Hematopoietic multipotent progenitor cell (in vitro differentiated cells): ENCODE measurements at regions not wholly inside any gene's neighbourhood (a gene's known extent, or its start where the extent isn't known, plus 50 kb on each side); places are given as distances from the start of the nearest gene placed in this dataset.
"Not testable (repeated sequence)": the region's sequence is repeated elsewhere in the genome, so short reads cannot be mapped to it uniquely, and the experiment has no call there.

Experiments used
- DNase-seq, 3 donors: peaks; one replicate each; pipeline ENCODE4 v3.0.0-alpha.2; 2011 to 2015; ENCODE audit warnings: low read depth in 2 of 3, low spot score in 2 of 3

DNA sequence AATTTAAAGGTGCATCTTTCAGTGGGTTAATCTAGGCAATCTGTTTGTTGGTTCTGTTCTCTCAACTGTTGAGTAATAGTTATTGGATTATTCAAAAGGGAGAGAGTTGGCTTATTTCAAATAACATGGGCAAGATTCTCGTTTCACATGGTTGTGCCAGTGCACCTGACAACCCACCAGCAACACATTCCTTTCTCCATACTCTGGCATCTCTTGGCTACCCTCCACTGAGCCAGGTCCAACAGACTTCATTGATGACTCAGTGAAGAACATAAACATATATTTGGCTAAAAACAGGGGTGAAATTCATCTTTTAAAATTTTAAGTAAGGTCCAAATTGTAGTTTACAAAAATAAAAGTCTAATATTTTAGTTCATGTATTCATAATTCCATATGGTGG lies 967.2 kb downstream of the RPA4 start:
- no peak for DNase-seq

DNA sequence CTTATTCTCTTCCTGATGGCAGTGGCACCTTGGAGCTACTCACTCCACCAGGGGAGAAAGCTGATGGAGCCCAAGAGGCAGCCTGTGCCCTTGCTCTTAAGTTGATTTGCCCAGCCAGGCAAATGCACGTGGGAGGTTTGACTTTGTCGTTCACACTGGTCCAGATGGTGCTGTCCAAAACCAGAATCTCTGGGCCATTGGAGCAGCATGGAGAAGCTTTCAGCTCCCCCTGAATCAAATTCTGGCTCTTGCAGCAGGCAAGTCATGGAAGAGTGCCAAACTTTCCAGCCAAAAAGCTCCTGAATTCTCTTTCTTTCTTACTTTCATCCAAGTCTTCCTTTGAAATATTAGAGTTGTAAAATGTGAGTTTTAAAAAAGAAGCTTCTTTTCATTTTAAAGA lies 970.4 kb downstream of the RPA4 start:
- DNase-seq, result no peak

DNA sequence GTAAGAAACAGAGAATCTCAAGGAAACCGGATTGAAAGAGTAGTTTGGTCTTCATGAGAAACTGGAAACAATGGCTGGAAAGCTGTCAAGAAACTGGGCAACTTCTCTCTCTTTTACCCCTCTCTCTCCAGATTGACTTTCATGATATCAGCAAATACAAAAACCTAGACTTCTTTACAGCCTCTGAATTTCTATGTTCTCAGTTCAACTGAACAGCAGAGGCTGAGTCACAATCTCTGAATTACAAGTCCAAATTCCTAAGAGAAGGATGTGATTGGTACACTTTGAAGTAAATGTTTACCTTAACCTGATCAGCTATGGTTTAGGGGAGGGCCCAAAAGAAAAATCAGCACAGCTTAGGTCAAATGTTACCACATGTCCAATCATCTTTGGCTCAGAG lies 974.9 kb downstream of the RPA4 start:
- no peak for DNase-seq

DNA sequence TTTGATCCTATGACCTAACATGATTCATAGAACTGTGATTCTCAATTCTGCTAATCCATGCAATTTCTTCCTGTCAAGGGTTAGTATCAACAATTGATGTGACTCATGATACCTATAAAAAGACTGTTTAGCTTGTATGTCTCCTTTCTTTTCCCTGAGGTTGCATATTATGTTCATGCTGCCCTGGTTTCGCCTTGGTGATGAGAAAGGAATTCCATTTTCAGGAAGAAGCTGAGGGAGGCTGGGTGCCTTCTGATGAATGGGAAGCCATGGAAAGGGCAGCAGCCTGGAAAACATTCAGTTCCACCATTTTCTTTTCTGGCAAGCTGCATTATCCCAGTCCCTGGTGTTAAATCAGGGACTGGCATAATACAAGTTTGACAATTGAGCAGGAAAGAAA lies 976.5 kb downstream of the RPA4 start:
- no peak for DNase-seq

DNA sequence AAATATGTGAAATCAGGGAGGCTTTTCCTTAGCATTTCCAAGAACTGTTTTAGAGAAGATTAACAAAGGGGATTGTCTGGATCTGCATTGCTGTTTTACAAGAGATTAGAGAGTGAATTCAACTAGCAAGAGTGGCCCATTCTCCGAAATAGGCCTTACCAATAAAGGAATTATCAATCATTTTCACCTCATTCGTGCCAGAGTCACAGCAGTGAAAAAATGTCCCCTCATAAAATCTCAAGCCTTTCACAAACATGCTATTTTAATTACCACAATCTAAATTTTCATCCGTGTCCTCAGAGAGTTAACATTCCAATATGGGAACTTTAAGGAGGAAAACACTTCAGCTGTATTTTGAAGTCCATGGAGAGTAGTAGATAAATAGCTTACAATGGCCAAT lies 979.6 kb downstream of the RPA4 start:
- DNase-seq, result no peak

DNA sequence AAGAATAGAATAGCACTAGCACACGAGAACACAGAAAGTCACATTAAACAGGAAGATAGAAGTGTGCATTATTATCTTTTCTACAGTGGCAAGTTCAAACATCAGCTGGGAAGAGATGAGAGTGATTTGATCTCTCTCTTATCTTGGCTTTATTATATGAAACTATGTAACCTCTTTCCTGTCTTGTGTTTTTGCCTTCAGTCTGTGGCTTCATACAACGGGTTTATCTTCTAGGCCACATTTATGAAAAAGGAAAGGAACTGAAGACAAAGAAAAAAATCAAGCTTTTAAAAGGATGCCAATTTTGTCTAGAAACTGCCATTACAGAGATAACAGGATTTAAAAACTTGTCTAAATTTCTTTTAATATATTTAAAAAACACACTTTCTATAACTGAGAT lies 983.6 kb downstream of the RPA4 start:
- peak in 1 of 3 donors; percentile 56 for DNase-seq

DNA sequence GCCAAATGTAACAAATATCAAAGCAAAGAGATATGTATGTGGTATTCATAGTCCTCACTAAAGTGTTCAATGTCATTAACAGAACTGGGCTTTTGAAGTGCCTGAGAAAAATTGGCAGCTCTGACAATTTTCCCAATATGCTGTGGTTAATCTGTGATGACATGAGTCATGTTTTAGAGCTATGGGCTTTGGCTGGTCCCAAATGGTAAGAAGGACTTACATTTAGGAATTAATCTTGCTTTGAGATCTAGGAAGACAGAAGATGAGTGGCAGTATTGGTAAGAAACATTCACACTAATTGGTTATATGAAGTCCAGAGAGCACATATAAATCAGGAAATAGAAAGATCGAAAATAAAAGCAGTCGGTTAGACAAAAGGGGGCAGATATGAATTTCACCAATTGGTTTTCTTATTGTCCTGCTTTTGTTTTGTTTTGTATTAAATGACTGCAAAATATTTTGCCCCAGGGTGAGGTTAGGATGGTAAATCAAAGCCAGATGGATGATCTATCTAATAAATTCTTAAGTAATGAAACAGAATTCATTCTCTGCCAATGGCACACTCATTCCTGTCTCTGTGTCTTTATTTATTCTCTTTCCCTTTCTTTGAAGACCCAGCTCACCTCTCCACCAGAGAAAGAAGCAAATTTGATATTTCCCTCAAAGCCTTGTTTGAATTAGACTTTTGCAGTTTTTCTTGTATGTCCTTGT lies 993.1 kb downstream of the RPA4 start:
- DNase-seq, result no peak

DNA sequence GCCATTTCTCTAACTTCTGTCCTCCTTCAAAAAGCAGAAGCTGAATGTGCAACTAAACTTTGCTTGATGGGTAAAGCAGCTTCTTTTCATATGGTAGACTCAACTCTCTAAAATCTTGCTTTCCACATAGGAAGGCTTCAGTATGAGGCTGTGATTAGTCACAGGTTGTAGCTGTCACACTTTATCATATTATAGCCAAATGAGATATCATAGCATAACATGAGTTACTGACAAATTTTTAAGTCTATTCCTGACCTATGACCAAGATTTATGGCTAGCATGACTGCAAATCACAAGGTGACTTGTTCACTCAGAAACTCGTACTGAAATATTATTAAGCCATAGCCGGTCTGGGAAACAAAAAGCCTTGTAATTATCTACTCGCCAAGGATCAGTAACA lies 998.6 kb downstream of the RPA4 start:
- no peak for DNase-seq

DNA sequence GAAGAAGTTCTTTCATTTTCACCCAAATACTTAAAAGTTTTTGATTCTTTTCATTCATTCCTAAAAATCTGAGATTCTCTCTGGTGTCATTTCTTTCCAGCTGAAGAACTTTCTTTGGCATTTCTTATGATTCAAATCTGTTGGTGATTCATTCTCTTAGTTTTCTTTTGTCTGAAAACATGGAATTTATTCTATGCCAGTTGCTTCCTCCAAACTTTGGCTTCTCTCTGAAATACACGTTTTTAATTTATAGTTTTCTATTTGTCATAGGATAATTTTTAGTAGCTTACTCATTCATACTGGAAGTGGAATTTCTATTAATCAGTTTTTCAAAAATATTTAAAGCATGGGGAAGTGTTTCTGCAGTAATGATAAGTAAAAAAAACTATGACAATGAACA lies 1012.0 kb downstream of the RPA4 start:
- no peak for DNase-seq

DNA sequence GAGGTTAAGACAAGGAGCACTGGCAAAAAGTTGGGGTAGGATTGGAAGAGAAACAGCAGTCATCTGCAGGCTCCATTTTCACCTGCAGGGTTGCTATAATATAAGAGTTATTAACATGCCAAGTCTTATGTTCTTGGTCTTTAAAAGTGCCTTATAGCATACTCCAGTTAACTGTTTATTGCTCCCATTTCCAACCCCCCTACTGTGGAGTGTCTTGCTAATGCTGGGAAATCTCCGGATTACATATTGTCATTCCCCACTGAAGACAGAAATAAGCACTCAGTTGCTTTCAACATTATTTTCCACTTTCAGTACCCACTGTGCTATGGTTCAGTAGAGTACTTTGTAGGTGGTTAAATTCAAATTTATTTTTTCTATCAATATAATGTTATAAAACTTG lies 1014.3 kb downstream of the RPA4 start:
- no peak for DNase-seq

DNA sequence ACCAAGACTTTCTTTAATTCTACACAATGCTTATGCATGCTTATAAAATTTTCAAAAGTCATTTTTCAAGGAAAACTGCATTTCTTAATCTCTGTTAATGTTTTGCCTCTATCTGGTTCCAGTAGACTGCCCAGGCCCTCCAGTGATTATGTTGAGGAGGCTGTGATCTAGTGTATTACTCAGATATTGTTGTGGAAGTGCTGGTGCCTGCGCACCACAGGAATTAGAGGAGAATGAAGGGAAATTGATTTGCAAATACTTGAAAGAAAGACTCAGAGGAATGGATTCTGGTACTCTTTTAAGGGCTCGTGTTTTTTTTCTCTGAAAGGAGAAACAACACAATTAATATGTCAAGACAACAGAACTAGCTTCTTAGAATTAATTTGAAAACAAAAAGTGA lies 1015.1 kb downstream of the RPA4 start:
- DNase-seq, result no peak

DNA sequence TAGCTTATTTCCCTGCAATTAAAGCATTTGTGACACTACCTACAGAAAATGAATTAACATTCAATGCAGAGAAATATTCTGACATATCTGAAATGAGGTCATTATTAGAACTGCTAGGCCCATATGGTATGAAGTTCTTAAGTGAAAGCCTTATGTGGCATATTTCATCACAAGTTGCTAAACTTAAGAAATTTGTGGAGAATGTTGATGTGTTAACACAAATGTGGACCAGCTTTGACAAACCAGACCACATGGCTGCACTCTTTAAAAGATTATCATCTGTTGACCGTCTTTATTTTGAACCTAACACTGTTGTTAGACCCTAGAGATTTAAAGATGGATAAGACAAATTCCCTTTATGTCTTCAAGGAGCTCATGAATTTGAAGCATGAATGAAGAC lies 1024.1 kb downstream of the RPA4 start:
- no peak for DNase-seq

DNA sequence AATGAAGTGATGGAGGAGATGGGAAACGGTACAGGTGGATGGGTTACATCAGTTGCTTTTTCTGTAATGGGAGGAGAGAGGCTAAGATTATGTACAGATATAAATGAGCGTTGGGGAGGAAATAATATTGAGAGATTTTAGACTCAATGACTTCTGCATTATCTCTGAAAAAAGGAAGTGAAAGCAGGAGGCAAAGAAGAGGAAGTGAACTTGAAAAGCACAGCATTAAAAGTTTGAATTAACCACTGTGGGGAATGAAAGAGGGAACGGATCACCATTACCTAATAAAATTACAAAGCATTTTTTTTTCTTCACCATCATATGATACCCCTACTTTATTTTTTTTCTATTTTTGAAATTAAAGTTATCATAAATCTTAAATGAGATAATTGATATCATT lies 1025.5 kb downstream of the RPA4 start:
- peak in 1 of 3 donors; percentile 33 for DNase-seq

DNA sequence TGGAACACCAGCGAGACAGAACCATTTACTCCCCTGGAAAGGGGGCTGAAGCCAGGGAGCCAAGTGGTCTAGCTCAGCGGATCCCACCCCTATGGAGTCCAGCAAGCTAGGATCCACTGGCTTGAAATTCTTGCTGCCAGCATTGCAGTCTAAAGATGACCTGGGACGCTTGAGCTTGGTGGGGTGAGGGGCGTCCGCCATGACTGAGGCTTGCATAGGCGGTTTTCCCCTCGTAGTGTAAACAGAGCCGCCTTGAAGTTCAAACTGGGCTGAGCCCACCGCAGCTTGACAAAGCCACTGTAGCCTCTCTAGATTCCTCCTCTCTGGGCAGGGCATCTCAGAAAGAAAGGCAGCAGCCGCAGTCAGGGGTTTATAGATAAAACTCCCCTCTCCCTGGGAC lies 1031.7 kb downstream of the RPA4 start:
- not testable (repeated sequence) for DNase-seq

DNA sequence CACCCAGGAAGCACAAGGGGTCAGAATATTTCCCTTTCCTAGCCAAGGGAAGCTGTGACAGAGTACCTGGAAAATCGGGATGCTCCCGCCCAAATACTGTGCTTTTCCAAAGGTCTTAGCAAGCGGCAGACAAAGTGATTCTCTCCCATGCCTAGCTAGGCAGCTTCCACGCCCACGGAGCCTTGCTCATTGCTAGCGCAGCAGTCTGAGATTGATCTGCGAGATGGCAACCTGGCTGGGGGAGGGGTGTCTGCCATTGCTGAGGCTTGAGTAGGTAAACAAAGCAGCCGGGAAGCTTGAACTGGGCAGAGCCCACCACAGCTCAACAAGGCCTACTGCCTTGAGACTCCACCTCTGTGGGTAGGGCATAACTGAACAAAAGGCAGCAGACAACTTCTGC lies 1037.5 kb downstream of the RPA4 start:
- not testable (repeated sequence) for DNase-seq

DNA sequence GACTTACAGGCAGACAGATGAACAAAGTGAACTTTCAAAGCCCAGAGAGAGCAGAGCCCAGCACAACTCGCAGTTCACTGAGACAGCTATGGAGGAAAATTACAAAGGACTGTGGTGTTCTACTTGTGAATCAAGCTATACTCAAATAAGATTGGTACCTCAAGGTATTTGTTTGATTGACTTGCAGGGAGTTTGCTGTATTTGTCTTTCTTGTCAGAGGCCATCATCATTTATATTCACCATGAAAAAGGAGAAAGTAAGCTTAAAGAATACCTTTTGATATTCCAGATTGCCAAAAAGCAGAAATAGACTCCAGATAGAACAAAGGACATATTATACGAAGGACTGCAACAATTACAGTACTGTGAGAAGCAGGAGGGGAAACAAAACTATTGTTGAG lies 1047.9 kb downstream of the RPA4 start:
- DNase-seq, result no peak

DNA sequence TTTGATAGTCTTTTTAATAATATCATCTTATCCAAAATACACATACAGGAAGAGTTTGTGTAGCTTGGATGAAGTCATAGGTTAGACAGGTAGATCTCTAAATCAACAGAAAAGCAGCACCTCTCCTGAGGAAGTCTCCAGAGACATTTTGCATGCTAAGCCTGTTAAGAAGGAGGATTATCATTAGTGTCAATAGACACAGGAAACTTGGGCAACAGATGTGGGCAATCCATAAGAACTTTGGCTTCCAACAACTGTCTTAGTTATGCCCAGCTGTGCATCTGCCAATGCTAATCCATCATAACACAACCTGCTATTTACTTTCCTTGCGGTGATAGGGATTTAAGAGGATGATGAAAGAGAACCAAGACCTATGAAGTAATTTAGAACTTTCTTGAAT lies 1052.6 kb downstream of the RPA4 start:
- no peak for DNase-seq

DNA sequence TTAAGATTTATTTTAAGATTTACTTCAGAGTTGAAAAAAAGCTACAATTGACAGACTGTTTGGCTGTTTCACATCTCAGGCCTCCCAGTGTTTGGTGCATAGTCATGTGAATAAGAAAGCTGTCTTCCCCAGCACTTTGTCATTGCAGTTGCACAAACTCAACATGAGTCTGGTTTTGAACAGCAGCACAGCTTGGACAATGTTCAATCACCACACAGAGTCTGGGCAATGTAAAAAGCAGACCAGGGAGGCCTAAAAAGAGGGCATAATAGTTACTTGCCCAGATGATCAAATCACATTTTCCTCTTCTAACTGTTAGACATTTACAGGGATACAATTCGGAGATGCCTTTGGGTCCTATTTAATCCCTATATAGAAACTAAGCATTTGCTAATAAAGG lies 1055.0 kb downstream of the RPA4 start:
- DNase-seq, result no peak

DNA sequence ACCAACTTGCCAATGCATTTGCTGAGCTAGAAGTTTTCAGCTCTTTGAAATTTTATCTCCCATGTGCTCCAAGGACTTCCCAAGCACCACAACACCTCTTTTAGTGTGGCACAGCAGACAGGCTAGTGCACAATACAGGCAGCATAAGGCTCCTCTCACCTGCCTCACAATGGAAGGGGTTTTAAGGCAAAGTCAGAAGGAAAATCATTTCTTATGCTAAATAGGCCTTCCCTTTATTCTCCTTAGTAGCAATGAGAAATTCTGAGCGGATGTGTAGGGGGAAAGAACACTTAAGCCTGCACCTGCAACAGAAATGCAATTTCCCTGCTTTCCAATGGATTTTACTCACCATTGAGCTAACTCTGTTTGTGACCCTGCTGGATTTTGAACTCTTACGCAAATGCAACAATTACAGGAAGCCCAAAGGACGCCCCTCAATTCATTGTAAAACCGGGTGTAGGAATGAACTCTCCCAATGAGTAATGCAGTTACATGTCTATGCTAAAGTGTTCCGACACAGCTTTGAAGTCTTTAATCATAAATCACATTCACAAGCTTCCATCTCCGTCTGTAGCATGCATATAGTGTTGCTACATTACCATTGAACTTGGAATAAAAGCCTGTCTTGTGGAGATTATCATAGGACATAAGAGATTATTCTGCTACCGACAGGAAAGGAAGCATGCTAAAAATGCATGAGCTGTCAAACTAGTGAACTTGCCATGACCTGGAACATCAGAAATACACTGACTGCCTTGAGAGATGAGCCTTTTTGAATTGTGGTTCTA lies 1084.9 kb downstream of the RPA4 start:
- DNase-seq, result no peak

DNA sequence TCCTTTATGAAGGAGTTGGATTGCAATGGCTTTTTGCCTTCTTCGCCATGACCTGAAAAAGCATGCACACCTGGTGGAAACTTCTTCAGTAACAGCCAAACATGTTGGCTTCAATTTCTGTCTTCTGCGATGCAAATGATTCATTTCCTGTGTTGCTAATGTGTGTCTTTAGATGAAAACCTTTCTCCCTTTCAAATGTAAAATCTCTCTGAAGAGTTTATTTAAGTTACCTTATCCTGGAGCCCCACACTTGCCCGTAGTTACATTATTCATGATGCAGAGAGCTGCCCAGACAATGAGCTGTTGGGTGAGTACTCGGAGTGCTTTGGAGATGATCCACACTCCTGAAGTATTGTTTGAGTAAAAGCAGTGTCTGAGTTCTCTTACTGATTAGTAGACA lies 1100.9 kb downstream of the RPA4 start:
- no peak for DNase-seq

DNA sequence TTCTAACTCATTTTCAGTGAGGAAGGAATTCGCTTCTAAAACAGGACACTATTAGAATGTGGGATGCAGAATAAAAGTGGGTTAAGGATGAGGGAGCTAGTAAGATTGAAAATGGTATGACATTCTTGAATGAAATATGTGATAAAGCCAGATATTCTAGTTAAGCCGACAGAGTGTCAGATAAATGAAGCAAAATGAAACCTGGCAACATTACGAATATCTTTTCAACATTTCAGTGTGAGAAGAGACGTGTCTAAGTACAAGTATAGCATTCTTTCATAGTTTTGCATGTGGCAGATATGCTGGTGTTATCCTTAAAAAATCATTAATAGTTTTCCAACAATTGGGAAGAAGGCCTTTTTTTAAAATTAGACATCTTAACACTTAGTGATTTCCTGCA lies 1101.4 kb downstream of the RPA4 start:
- DNase-seq, result no peak

DNA sequence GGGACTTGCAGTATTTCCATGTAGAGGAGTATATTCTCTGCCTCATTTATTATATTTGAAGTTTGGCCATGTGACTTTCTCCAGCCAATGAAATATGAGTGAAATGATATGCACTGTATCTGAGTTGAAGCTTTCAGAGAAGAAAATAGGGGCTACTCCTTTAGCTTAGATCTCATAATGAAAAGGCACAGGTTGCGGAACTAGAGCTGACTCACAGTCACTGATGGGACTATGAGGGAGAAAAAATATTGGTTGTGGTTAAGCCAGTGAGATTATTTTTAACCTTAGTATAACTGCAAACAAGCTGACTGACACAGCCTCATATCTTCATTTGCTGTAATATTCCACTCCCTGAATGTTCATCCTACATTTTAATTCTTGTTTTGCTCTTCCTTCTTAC lies 1104.3 kb downstream of the RPA4 start:
- no peak for DNase-seq

DNA sequence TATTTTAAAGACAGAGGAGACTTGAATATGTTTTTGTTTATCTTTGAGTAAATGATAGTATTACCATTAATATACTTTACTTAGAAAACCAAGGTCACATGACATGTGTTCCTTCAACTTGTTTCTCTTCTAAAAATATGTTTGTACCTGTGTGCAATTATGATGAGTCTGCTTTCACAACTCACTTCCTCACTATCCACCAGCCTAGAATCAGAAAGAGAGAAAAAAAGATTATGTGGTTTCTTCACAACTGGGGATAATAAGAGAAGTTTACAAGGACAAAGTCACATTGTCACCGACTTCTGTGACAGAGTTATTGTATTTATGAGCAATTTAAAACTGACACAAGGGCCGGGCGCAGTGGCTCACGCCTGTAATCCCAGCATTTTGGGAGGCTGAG lies 1112.1 kb downstream of the RPA4 start:
- DNase-seq, result no peak
